Mesendoderm (in vitro differentiated cells): ENCODE measurements at regions not wholly inside any gene's neighbourhood (a gene's known extent, or its start where the extent isn't known, plus 50 kb on each side); places are given as distances from the start of the nearest gene placed in this dataset.

ENCODE experiments used
- DNase-seq: peaks from one replicate; pipeline ENCODE4 v3.0.0; 2013
- H2AK5ac ChIP-seq: 2 replicates; pipeline ENCODE4 v1.6.1; 2013; ENCODE audit warnings: low read length, inconsistent platforms
- H2BK120ac ChIP-seq: 2 replicates; pipeline ENCODE4 v1.6.1; 2013; ENCODE audit warnings: low read depth, mild to moderate bottlenecking, low read length, moderate library complexity, mixed read lengths
- H2BK15ac ChIP-seq: replicated peaks from 2 replicates; pipeline ENCODE4 v1.6.1; 2013; ENCODE audit warnings: low read depth, mild to moderate bottlenecking, moderate library complexity
- H2BK5ac ChIP-seq: 2 replicates; pipeline ENCODE4 v1.6.1; 2013; ENCODE audit warnings: low read length, inconsistent platforms
- H3K18ac ChIP-seq: 2 replicates; pipeline ENCODE4 v1.6.1; 2013; ENCODE audit warnings: mild to moderate bottlenecking, low read length, mixed read lengths
- H3K23ac ChIP-seq: one replicate; pipeline ENCODE4 v1.6.1; 2013; ENCODE audit warnings: low read length
- H3K27ac ChIP-seq: 2 replicates; pipeline ENCODE4 v1.5.1; 2013; ENCODE audit warnings: low read depth, mild to moderate bottlenecking, inconsistent platforms, low read length, moderate library complexity
- H3K27me3 ChIP-seq: 2 replicates; pipeline ENCODE4 v1.6.1; 2013; ENCODE audit warnings: low read length, control low read depth, mild to moderate bottlenecking, inconsistent platforms; ENCODE audit not compliant: insufficient read depth, poor library complexity
- H3K36me3 ChIP-seq: 2 replicates; pipeline ENCODE4 v1.6.1; 2013; ENCODE audit warnings: low read length, inconsistent platforms; ENCODE audit not compliant: control insufficient read depth, insufficient read depth
- H3K4ac ChIP-seq: one replicate; pipeline ENCODE4 v1.6.1; 2013; ENCODE audit warnings: low read depth, mild to moderate bottlenecking, low read length, moderate library complexity
- H3K4me1 ChIP-seq: 2 replicates; pipeline ENCODE4 v1.6.1; 2013; ENCODE audit warnings: low read depth, low read length, inconsistent platforms; ENCODE audit not compliant: control insufficient read depth
- H3K4me2 ChIP-seq: 2 replicates; pipeline ENCODE4 v1.6.1; 2013; ENCODE audit warnings: low read length
- H3K4me3 ChIP-seq: 2 replicates; pipeline ENCODE4 v1.5.1; 2013; ENCODE audit warnings: mild to moderate bottlenecking, low read length
- H3K56ac ChIP-seq: one replicate; pipeline ENCODE4 v1.6.1; 2013; ENCODE audit warnings: low read length
- H3K79me1 ChIP-seq: 2 replicates; pipeline ENCODE4 v1.6.1; 2013; ENCODE audit warnings: low read length, inconsistent platforms
- H3K79me2 ChIP-seq: 2 replicates; pipeline ENCODE4 v1.6.1; 2013; ENCODE audit warnings: mild to moderate bottlenecking, low read length; ENCODE audit not compliant: control insufficient read depth, insufficient read depth
- H3K9ac ChIP-seq: 2 replicates; pipeline ENCODE4 v1.6.1; 2013; ENCODE audit warnings: low read length, inconsistent platforms
- H4K5ac ChIP-seq: one replicate; pipeline ENCODE4 v1.6.1; 2013; ENCODE audit warnings: low read length
- H4K8ac ChIP-seq: one replicate; pipeline ENCODE4 v1.6.1; 2013; ENCODE audit warnings: low read depth, mild to moderate bottlenecking, control low read depth, low read length, moderate library complexity
- WGBS: extraction: QIAGEN DNeasy Blood & Tissue Kit; methylation state at CpG from one replicate; pipeline ENCODE4 v1.1.7; 2013; ENCODE audit warnings: low lambda C conversion rate, missing lambda C conversion rate; ENCODE audit not compliant: insufficient coverage; ENCODE audit errors: extremely low coverage; 5-methylcytosine and 5-hydroxymethylcytosine counted together

GRCh38 chr5:67286006-67286405, 89.4 kb upstream of the CD180 start:
- Histone ChIP-seq H3K36me3 (no peaks in the 10 kb centered on the region), H3K79me2 (no peaks in the 10 kb centered on the region), H2AK5ac (no peak overlapping the region), H3K56ac (no peak overlapping the region), H3K18ac (no peak overlapping the region), H3K79me1 (no peaks in the 10 kb centered on the region), H3K27me3 (no peaks in the 10 kb centered on the region), H4K5ac (no peak overlapping the region), H4K8ac (no peak overlapping the region), H3K23ac (no peak overlapping the region), H3K4me3 (no peak overlapping the region), H3K4me2 (no peak overlapping the region), H3K4me1 (peaks cover 3% of the 10 kb centered on the region), H3K9ac (no peak overlapping the region), H3K4ac (no peak overlapping the region), H2BK120ac (no peak overlapping the region), H3K27ac (no peak overlapping the region), H2BK15ac (no peak overlapping the region), H2BK5ac (no peak overlapping the region)
- WGBS, result no CpG with 5 or more reads among the region's 4 CpGs
- DNase-seq, result no peak

GRCh38 chr5:67283988-67284487, 87.4 kb upstream of the CD180 start:
- no peak for DNase-seq
- Histone ChIP-seq H2AK5ac (no peak overlapping the region), H3K9ac (no peak overlapping the region), H3K4me2 (no peak overlapping the region), H3K4me3 (no peak overlapping the region), H3K27ac (no peak overlapping the region), H3K79me2 (no peaks in the 10 kb centered on the region), H3K4me1 (peaks cover 3% of the 10 kb centered on the region), H3K23ac (no peak overlapping the region), H2BK120ac (no peak overlapping the region), H3K4ac (no peak overlapping the region), H2BK15ac (no peak overlapping the region), H3K27me3 (no peaks in the 10 kb centered on the region), H3K18ac (no peak overlapping the region), H3K79me1 (no peaks in the 10 kb centered on the region), H3K56ac (no peak overlapping the region), H3K36me3 (no peaks in the 10 kb centered on the region), H2BK5ac (no peak overlapping the region), H4K5ac (no peak overlapping the region), H4K8ac (no peak overlapping the region)
- no CpG with 5 or more reads among the region's 4 CpGs for WGBS

GRCh38 chr5:67283275-67283987, 86.8 kb upstream of the CD180 start:
- Histone ChIP-seq H3K9ac (no peak overlapping the region), H3K79me2 (no peaks in the 10 kb centered on the region), H4K8ac (no peak overlapping the region), H3K27me3 (no peaks in the 10 kb centered on the region), H3K18ac (no peak overlapping the region), H3K56ac (no peak overlapping the region), H3K79me1 (no peaks in the 10 kb centered on the region), H3K27ac (no peak overlapping the region), H3K36me3 (no peaks in the 10 kb centered on the region), H3K23ac (no peak overlapping the region), H3K4me2 (no peak overlapping the region), H3K4ac (no peak overlapping the region), H2BK5ac (no peak overlapping the region), H3K4me1 (peaks cover 3% of the 10 kb centered on the region), H2BK120ac (no peak overlapping the region), H3K4me3 (no peak overlapping the region), H2BK15ac (no peak overlapping the region), H2AK5ac (no peak overlapping the region), H4K5ac (no peak overlapping the region)
- WGBS, result no CpG with 5 or more reads among the region's 7 CpGs
- DNase-seq, result no peak

- H3K23ac ChIP-seq, result no peak overlapping the region
- no peak overlapping the region for H3K9ac ChIP-seq
- H2BK15ac ChIP-seq, result no peak overlapping the region
- no peak overlapping the region for H4K8ac ChIP-seq
- H3K27ac ChIP-seq, result no peak overlapping the region
- no peak overlapping the region for H3K4ac ChIP-seq
- H3K4me3 ChIP-seq, result no peak overlapping the region
- H3K18ac ChIP-seq, result no peak overlapping the region
- H2BK120ac ChIP-seq, result no peak overlapping the region
- no peaks in the 10 kb centered on the region for H3K36me3 ChIP-seq
- no peaks in the 10 kb centered on the region for H3K4me1 ChIP-seq
- no peak overlapping the region for H4K5ac ChIP-seq
- H3K79me1 ChIP-seq, result no peaks in the 10 kb centered on the region
- no peaks in the 10 kb centered on the region for H3K79me2 ChIP-seq
- WGBS, result no CpG with 5 or more reads among the region's 2 CpGs
- no peak overlapping the region for H2AK5ac ChIP-seq
- no peak for DNase-seq
- H3K4me2 ChIP-seq, result no peak overlapping the region
- H3K27me3 ChIP-seq, result no peaks in the 10 kb centered on the region
- no peak overlapping the region for H3K56ac ChIP-seq
- H2BK5ac ChIP-seq, result no peak overlapping the region
Measured at GRCh38 chr5:67281874-67282273, 85.3 kb upstream of the CD180 start.

- Histone ChIP-seq H3K27ac (no peak overlapping the region), H4K8ac (no peak overlapping the region), H3K56ac (no peak overlapping the region), H2BK5ac (no peak overlapping the region), H3K4me1 (no peaks in the 10 kb centered on the region), H3K36me3 (no peaks in the 10 kb centered on the region), H3K4me2 (no peak overlapping the region), H4K5ac (no peak overlapping the region), H3K79me1 (no peaks in the 10 kb centered on the region), H3K79me2 (no peaks in the 10 kb centered on the region), H2AK5ac (no peak overlapping the region), H3K18ac (no peak overlapping the region), H2BK15ac (no peak overlapping the region), H3K4ac (no peak overlapping the region), H3K9ac (no peak overlapping the region), H3K27me3 (no peaks in the 10 kb centered on the region), H2BK120ac (no peak overlapping the region), H3K4me3 (no peak overlapping the region), H3K23ac (no peak overlapping the region)
- no CpG with 5 or more reads among the region's 9 CpGs for WGBS
- no peak for DNase-seq
Measured at GRCh38 chr5:67273689-67274356, 77.2 kb upstream of the CD180 start.
